ENCODE measurements at regions not wholly inside any gene's neighbourhood (a gene's known extent, or its start where the extent isn't known, plus 50 kb on each side); places are given as distances from the start of the nearest gene placed in this dataset.

DNA sequence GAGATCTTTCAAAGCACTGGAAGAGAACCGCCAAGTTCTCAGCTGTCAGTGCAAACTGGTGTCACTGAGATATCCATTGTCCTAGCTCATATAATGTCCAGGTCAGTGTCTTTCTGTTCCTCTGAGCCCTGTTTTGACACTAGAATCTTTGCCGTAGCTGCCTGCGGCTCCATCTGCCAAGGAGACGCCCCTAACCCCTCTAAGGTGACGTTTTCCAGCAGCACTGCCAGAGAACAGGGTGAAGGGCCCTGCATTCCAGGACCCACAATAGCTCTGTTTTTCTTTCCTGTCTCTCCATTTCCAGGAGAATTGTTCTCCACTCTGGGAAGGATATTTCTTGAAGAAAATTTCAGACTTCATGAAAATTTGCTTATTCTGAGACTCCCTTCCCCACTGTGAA, 181.7 kb upstream of the SLC39A10 start:
- CTCF ChIA-PET = interaction anchor here (0.8 to 1.1 kb wide), 2 partner anchors 9 to 24 kb away, joined by 3 read pairs; no protein-coding TSS in a partner anchor
- Histone ChIP-seq H3K4me1 (ENCODE audit: control insufficient read depth, insufficient read depth, low read length) (peaks cover 14% of the 10 kb centered on the region), H3K9me3 (replicated peaks; ENCODE audit: control insufficient read depth, insufficient read depth, low read length) (no peaks in the 10 kb centered on the region; the same call in 1 of the 3 replicates), H3K27ac (ENCODE audit: control insufficient read depth, insufficient read depth) (no peak overlapping the region), H3K4me2 (ENCODE audit: control insufficient read depth, insufficient read depth) (no peak overlapping the region), H3K27me3 (replicated peaks in 1 of 2; ENCODE audit: control insufficient read depth in 2 of 2, insufficient read depth in 2 of 2, low read length in 1 of 2) (no peaks in the 10 kb centered on the region), H3K79me2 (ENCODE audit: control insufficient read depth, insufficient read depth, low read length) (no peaks in the 10 kb centered on the region), H3K9ac (ENCODE audit: control insufficient read depth, insufficient read depth, low read length) (no peak overlapping the region), H4K20me1 (ENCODE audit: control insufficient read depth, insufficient read depth) (no peaks in the 10 kb centered on the region), H2AFZ (ENCODE audit: control insufficient read depth, low read depth, low read length) (no peak overlapping the region), H3K4me3 (no peak overlapping the region), H3K36me3 (ENCODE audit: control insufficient read depth in 2 of 2, insufficient read depth in 2 of 2, low read length in 1 of 2) (no peaks in the 10 kb centered on the region)
- BruUV-seq (replicated peaks) = no TSS peak
- ATAC-seq (no peak), DNase-seq (ENCODE audit: low read depth, low spot score) (no peak), FAIRE-seq (no peak)
- POLR2A ChIA-PET = no interaction called here
- SMC1A ChIA-PET (ENCODE audit: uncharacterized antibody, unreplicated experiment) = interaction anchor here (1.0 to 1.3 kb wide), 2 partner anchors 23 to 67 kb away, joined by 3 to 5 read pairs; no protein-coding TSS in a partner anchor
- TF ChIP-seq, protein P1, sequence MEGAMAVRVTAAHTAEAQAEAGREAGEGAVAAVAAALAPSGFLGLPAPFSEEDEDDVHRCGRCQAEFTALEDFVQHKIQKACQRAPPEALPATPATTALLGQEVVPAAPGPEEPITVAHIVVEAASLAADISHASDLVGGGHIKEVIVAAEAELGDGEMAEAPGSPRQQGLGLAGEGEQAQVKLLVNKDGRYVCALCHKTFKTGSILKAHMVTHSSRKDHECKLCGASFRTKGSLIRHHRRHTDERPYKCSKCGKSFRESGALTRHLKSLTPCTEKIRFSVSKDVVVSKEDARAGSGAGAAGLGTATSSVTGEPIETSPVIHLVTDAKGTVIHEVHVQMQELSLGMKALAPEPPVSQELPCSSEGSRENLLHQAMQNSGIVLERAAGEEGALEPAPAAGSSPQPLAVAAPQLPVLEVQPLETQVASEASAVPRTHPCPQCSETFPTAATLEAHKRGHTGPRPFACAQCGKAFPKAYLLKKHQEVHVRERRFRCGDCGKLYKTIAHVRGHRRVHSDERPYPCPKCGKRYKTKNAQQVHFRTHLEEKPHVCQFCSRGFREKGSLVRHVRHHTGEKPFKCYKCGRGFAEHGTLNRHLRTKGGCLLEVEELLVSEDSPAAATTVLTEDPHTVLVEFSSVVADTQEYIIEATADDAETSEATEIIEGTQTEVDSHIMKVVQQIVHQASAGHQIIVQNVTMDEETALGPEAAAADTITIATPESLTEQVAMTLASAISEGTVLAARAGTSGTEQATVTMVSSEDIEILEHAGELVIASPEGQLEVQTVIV (IDR thresholded peaks at IDR 0.05; ENCODE audit: borderline replicate concordance, partially characterized antibody) = no peak
- no peak for TF ChIP-seq SPI1 (IDR thresholded peaks at IDR 0.05; ENCODE audit: borderline replicate concordance, insufficient read depth, low read depth, low read length)
- TF ChIP-seq JUND (IDR thresholded peaks at IDR 0.05; ENCODE audit: low read depth, low read length) = no peak
- TF ChIP-seq GABPA (IDR thresholded peaks at IDR 0.05; ENCODE audit: low read depth) = no peak
- no peak for TF ChIP-seq FOXM1 (IDR thresholded peaks at IDR 0.05; ENCODE audit: low read depth, low read length)
- TF ChIP-seq, protein P2, sequence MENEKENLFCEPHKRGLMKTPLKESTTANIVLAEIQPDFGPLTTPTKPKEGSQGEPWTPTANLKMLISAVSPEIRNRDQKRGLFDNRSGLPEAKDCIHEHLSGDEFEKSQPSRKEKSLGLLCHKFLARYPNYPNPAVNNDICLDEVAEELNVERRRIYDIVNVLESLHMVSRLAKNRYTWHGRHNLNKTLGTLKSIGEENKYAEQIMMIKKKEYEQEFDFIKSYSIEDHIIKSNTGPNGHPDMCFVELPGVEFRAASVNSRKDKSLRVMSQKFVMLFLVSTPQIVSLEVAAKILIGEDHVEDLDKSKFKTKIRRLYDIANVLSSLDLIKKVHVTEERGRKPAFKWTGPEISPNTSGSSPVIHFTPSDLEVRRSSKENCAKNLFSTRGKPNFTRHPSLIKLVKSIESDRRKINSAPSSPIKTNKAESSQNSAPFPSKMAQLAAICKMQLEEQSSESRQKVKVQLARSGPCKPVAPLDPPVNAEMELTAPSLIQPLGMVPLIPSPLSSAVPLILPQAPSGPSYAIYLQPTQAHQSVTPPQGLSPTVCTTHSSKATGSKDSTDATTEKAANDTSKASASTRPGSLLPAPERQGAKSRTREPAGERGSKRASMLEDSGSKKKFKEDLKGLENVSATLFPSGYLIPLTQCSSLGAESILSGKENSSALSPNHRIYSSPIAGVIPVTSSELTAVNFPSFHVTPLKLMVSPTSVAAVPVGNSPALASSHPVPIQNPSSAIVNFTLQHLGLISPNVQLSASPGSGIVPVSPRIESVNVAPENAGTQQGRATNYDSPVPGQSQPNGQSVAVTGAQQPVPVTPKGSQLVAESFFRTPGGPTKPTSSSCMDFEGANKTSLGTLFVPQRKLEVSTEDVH (IDR thresholded peaks at IDR 0.05; ENCODE audit: low read depth, partially characterized antibody) = no peak
- no peak for TF ChIP-seq ZBED1 (IDR thresholded peaks at IDR 0.05; ENCODE audit: borderline replicate concordance)
- TF ChIP-seq NFYB (IDR thresholded peaks at IDR 0.05; ENCODE audit: insufficient read depth, low read depth, low read length) = no peak
- TF ChIP-seq HDAC2 (IDR thresholded peaks at IDR 0.05) = no peak
- intact Hi-C loops (cut with micrococcal nuclease; ENCODE audit: unreplicated experiment) = no loop called here
- WGBS (ENCODE audit: insufficient coverage, insufficient replicate concordance, low lambda C conversion rate, missing lambda C conversion rate) = 45% methylated on average over 5 of the region's 5 CpGs
- in situ Hi-C loops (cut with MboI) = no loop called here
- RAD21 ChIA-PET (ENCODE audit: unreplicated experiment) = interaction anchor here (0.7 to 2.1 kb wide), 3 partner anchors 19 to 84 kb away, joined by 3 to 5 read pairs (median 3); no protein-coding TSS in a partner anchor

Data from GM12878 (cell line).